ENCODE measurements at regions not wholly inside any gene's neighbourhood (a gene's known extent, or its start where the extent isn't known, plus 50 kb on each side); places are given as distances from the start of the nearest gene placed in this dataset.

- DNase-seq (no peak), ATAC-seq (ENCODE audit: low read depth) (no peak)
- POLR2A ChIA-PET = no interaction called here
- H3K4me1 Mint-ChIP-seq = no peaks in the 10 kb centered on the region
- H3K36me3 Mint-ChIP-seq = no peaks in the 10 kb centered on the region
- no peak overlapping the region for H3K4me3 Mint-ChIP-seq
- H3K27ac Mint-ChIP-seq = no peak overlapping the region
- peaks cover 1% of the 10 kb centered on the region for H3K9me3 Mint-ChIP-seq
- H3K27me3 Mint-ChIP-seq = no peaks in the 10 kb centered on the region
Observed at GRCh38 chr2:34320056-34320455, 721.0 kb upstream of the FAM98A start.

- no peak for DNase-seq
- no peaks in the 10 kb centered on the region for H3K27me3 Mint-ChIP-seq
- H3K9me3 Mint-ChIP-seq = peaks cover 1% of the 10 kb centered on the region
- no peak overlapping the region for H3K27ac Mint-ChIP-seq
- POLR2A ChIA-PET = no interaction called here
- no peaks in the 10 kb centered on the region for H3K36me3 Mint-ChIP-seq
- no peak overlapping the region for H3K4me3 Mint-ChIP-seq
- no peak for ATAC-seq (ENCODE audit: low read depth)
- no peaks in the 10 kb centered on the region for H3K4me1 Mint-ChIP-seq
Observed at GRCh38 chr2:34317797-34318196, 718.7 kb upstream of the FAM98A start.

GRCh38 chr2:34316788-34317187 is 717.7 kb upstream of the FAM98A start:
- H3K27me3 Mint-ChIP-seq = no peaks in the 10 kb centered on the region

GRCh38 chr2:34311816-34312215 is 712.7 kb upstream of the FAM98A start:
- H3K4me3 Mint-ChIP-seq = no peak overlapping the region
- no peaks in the 10 kb centered on the region for H3K4me1 Mint-ChIP-seq
- peaks cover 2% of the 10 kb centered on the region for H3K27me3 Mint-ChIP-seq
- H3K27ac Mint-ChIP-seq = no peak overlapping the region
- ATAC-seq (ENCODE audit: low read depth) (no peak), DNase-seq (no peak)
- no peaks in the 10 kb centered on the region for H3K36me3 Mint-ChIP-seq
- POLR2A ChIA-PET = no interaction called here
- H3K9me3 Mint-ChIP-seq = peaks cover 3% of the 10 kb centered on the region

More at GRCh38 chr2:34316788-34317187, 717.7 kb upstream of the FAM98A start:
- Mint-ChIP-seq H3K27ac (no peak overlapping the region), H3K4me3 (no peak overlapping the region), H3K9me3 (peaks cover 1% of the 10 kb centered on the region), H3K36me3 (no peaks in the 10 kb centered on the region), H3K4me1 (no peaks in the 10 kb centered on the region)
- DNase-seq (no peak), ATAC-seq (ENCODE audit: low read depth) (no peak)
- POLR2A ChIA-PET = no interaction called here

- Mint-ChIP-seq H3K36me3 (no peaks in the 10 kb centered on the region), H3K9me3 (peaks cover 3% of the 10 kb centered on the region), H3K4me1 (no peaks in the 10 kb centered on the region), H3K4me3 (no peak overlapping the region), H3K27me3 (peaks cover 2% of the 10 kb centered on the region), H3K27ac (no peak overlapping the region)
- POLR2A ChIA-PET = no interaction called here
- DNase-seq (no peak), ATAC-seq (ENCODE audit: low read depth) (no peak)
Observed at GRCh38 chr2:34308140-34308539, 709.0 kb upstream of the FAM98A start.

- Mint-ChIP-seq H3K27me3 (peaks cover 2% of the 10 kb centered on the region), H3K9me3 (peaks cover 3% of the 10 kb centered on the region), H3K36me3 (no peaks in the 10 kb centered on the region), H3K4me1 (no peaks in the 10 kb centered on the region), H3K4me3 (no peak overlapping the region), H3K27ac (no peak overlapping the region)
- no peak for DNase-seq
- no peak for ATAC-seq (ENCODE audit: low read depth)
- POLR2A ChIA-PET = no interaction called here
Observed at GRCh38 chr2:34307636-34308035, 708.5 kb upstream of the FAM98A start.

GRCh38 chr2:34306745-34307144 is 707.6 kb upstream of the FAM98A start:
- Mint-ChIP-seq H3K9me3 (peaks cover 3% of the 10 kb centered on the region), H3K27ac (no peak overlapping the region), H3K4me3 (no peak overlapping the region), H3K27me3 (peaks cover 2% of the 10 kb centered on the region), H3K4me1 (no peaks in the 10 kb centered on the region), H3K36me3 (no peaks in the 10 kb centered on the region)
- POLR2A ChIA-PET = no interaction called here
- ATAC-seq (ENCODE audit: low read depth) (no peak), DNase-seq (no peak)

- no peak for ATAC-seq (ENCODE audit: low read depth)
- no peak overlapping the region for H3K27ac Mint-ChIP-seq
- POLR2A ChIA-PET = no interaction called here
Observed at GRCh38 chr2:34305587-34305986, 706.5 kb upstream of the FAM98A start.

GRCh38 chr2:34294961-34295360 is 695.9 kb upstream of the FAM98A start:
- Mint-ChIP-seq H3K36me3 (no peaks in the 10 kb centered on the region), H3K4me1 (no peaks in the 10 kb centered on the region), H3K27me3 (no peaks in the 10 kb centered on the region), H3K9me3 (no peaks in the 10 kb centered on the region), H3K4me3 (no peak overlapping the region), H3K27ac (no peak overlapping the region)
- ATAC-seq (ENCODE audit: low read depth) (no peak), DNase-seq (no peak)
- POLR2A ChIA-PET = no interaction called here

More at GRCh38 chr2:34305587-34305986, 706.5 kb upstream of the FAM98A start:
- H3K4me3 Mint-ChIP-seq = no peak overlapping the region
- H3K4me1 Mint-ChIP-seq = no peaks in the 10 kb centered on the region
- peaks cover 2% of the 10 kb centered on the region for H3K27me3 Mint-ChIP-seq
- peaks cover 2% of the 10 kb centered on the region for H3K9me3 Mint-ChIP-seq
- no peaks in the 10 kb centered on the region for H3K36me3 Mint-ChIP-seq
- no peak for DNase-seq

- H3K9me3 Mint-ChIP-seq = no peaks in the 10 kb centered on the region
- no peaks in the 10 kb centered on the region for H3K36me3 Mint-ChIP-seq
- no peak for DNase-seq
- H3K27me3 Mint-ChIP-seq = no peaks in the 10 kb centered on the region
- ATAC-seq (ENCODE audit: low read depth) = no peak
- H3K27ac Mint-ChIP-seq = no peak overlapping the region
- H3K4me3 Mint-ChIP-seq = no peak overlapping the region
- POLR2A ChIA-PET = no interaction called here
- no peaks in the 10 kb centered on the region for H3K4me1 Mint-ChIP-seq
Observed at GRCh38 chr2:34291076-34291475, 692.0 kb upstream of the FAM98A start.

- no peak overlapping the region for H3K27ac Mint-ChIP-seq
- ATAC-seq (ENCODE audit: low read depth) (no peak), DNase-seq (no peak)
- H3K27me3 Mint-ChIP-seq = no peaks in the 10 kb centered on the region
- peaks cover 5% of the 10 kb centered on the region for H3K9me3 Mint-ChIP-seq
- POLR2A ChIA-PET = no interaction called here
- H3K4me1 Mint-ChIP-seq = no peaks in the 10 kb centered on the region
- H3K36me3 Mint-ChIP-seq = no peaks in the 10 kb centered on the region
- no peak overlapping the region for H3K4me3 Mint-ChIP-seq
Observed at GRCh38 chr2:34288016-34288415, 688.9 kb upstream of the FAM98A start.

GRCh38 chr2:34280606-34281005 is 681.5 kb upstream of the FAM98A start:
- H3K9me3 Mint-ChIP-seq = peaks cover 11% of the 10 kb centered on the region
- no peak overlapping the region for H3K4me3 Mint-ChIP-seq
- H3K36me3 Mint-ChIP-seq = no peaks in the 10 kb centered on the region

GRCh38 chr2:34266908-34267697 is 668.0 kb upstream of the FAM98A start:
- Mint-ChIP-seq H3K9me3 (peaks cover 9% of the 10 kb centered on the region), H3K4me3 (no peak overlapping the region), H3K27ac (no peak overlapping the region), H3K4me1 (no peaks in the 10 kb centered on the region), H3K36me3 (no peaks in the 10 kb centered on the region), H3K27me3 (no peaks in the 10 kb centered on the region)
- ATAC-seq (ENCODE audit: low read depth) (no peak), DNase-seq (no peak)
- POLR2A ChIA-PET = no interaction called here

More at GRCh38 chr2:34280606-34281005, 681.5 kb upstream of the FAM98A start:
- no peaks in the 10 kb centered on the region for H3K27me3 Mint-ChIP-seq
- no peak for DNase-seq
- no peak overlapping the region for H3K27ac Mint-ChIP-seq
- no peaks in the 10 kb centered on the region for H3K4me1 Mint-ChIP-seq
- no peak for ATAC-seq (ENCODE audit: low read depth)
- POLR2A ChIA-PET = no interaction called here

- H3K27ac Mint-ChIP-seq = no peak overlapping the region
- no peaks in the 10 kb centered on the region for H3K27me3 Mint-ChIP-seq
- H3K36me3 Mint-ChIP-seq = no peaks in the 10 kb centered on the region
- H3K4me1 Mint-ChIP-seq = no peaks in the 10 kb centered on the region
- ATAC-seq (ENCODE audit: low read depth) = no peak
- POLR2A ChIA-PET = no interaction called here
- H3K9me3 Mint-ChIP-seq = peaks cover 5% of the 10 kb centered on the region
- no peak for DNase-seq
- no peak overlapping the region for H3K4me3 Mint-ChIP-seq
Observed at GRCh38 chr2:34261701-34262100, 662.6 kb upstream of the FAM98A start.

Data from activated naive CD8-positive, alpha-beta T cell treated with anti-CD3 and anti-CD28 coated beads, Interleukin-2, amount 10 ng/mL, durations not matched to agents 7 days and 5 days (primary cell).